ENCODE measurements at regions not wholly inside any gene's neighbourhood (a gene's known extent, or its start where the extent isn't known, plus 50 kb on each side); places are given as distances from the start of the nearest gene placed in this dataset.

DNA sequence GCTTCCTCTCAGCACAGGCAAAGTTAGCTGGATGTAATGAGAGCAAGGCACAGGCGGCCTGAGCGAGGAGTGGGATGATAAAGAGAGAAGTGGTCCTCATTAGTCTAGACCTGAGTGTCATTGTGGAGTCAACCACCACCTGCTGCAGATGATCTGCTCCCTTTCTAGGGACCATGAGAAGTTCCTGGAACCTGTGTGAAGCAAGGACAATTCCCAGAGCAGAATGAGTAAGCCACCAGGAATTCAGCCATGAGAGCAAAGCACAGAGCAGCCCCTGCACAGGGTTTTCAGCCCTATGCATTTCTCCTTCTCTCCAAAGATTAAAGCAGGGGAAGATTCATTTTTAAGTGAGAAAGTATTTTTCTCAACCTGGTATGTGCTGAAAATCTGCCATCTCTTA is 146.8 kb upstream of the SPEF2 start:
- FAIRE-seq (no peak), DNase-seq (ENCODE audit: insufficient read length, low spot score) (no peak)

DNA sequence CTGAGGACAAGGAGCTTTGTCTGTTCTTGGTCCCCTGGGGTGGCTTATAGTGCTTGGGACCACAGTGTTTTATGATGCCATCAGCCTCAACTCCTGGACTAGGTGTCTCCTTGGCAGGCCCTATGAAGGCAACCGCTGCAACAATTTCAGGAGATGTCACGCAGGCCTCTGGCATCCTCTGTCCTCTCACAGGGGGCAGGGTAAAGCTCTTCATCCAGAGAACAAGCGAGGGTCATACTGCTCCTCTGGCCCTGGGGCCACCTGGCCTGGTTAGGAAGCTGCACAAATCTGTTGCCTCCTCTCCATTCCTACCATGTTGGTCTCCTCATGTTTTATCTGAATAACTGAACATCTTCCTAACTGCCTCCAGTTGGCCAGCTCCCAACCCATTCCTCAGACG is 148.9 kb upstream of the SPEF2 start:
- DNase-seq (ENCODE audit: insufficient read length, low spot score) (no peak), FAIRE-seq (no peak)
- TF ChIP-seq, protein P1, sequence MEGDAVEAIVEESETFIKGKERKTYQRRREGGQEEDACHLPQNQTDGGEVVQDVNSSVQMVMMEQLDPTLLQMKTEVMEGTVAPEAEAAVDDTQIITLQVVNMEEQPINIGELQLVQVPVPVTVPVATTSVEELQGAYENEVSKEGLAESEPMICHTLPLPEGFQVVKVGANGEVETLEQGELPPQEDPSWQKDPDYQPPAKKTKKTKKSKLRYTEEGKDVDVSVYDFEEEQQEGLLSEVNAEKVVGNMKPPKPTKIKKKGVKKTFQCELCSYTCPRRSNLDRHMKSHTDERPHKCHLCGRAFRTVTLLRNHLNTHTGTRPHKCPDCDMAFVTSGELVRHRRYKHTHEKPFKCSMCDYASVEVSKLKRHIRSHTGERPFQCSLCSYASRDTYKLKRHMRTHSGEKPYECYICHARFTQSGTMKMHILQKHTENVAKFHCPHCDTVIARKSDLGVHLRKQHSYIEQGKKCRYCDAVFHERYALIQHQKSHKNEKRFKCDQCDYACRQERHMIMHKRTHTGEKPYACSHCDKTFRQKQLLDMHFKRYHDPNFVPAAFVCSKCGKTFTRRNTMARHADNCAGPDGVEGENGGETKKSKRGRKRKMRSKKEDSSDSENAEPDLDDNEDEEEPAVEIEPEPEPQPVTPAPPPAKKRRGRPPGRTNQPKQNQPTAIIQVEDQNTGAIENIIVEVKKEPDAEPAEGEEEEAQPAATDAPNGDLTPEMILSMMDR (IDR thresholded peaks at IDR 0.05; ENCODE audit: insufficient read depth, missing control alignments) = no peak

More for the DNA sequence above, 146.8 kb upstream of the SPEF2 start:
- TF ChIP-seq, protein P1 (IDR thresholded peaks at IDR 0.05; ENCODE audit: insufficient read depth, missing control alignments) = no peak

DNA sequence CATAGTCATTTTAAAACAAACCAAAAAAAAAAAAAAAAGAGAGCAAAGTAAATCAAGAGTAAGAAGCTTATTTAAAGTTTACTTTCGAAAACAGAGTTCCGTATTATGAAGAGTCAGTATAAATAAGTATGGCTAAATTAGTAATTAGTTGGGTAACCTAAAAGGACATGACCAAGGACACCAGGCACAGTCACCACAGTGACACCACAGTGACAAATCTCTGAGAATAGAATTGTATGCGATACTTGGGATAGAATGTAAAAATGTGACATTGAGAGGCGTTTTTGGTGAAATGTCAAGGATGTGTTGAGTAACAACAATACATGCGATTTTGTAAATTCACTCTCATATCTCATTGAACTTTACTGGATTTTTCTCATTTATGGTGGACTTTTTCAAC is 150.9 kb upstream of the SPEF2 start:
- no peak for DNase-seq (ENCODE audit: insufficient read length, low spot score)
- TF ChIP-seq, protein P1 (IDR thresholded peaks at IDR 0.05; ENCODE audit: insufficient read depth, missing control alignments) = no peak
- FAIRE-seq = no peak

DNA sequence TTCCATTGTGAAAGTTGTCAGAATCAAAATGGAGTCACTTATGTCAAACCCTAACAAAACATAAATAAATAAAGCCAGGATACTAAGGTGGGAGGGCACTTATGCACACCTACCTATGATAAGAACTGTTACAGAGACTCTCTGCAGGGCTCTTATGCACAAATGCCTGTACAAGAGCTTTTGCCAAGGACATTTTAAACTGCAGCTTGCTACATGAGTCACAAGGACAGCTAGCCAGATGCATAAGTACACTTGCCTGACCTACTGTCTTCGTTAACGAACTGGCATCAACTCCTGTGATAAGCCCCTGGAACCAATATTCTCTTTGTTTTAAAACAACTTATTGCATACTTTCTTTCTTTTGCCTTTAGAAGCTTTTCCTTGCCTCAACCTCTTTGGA is 152.9 kb upstream of the SPEF2 start:
- TF ChIP-seq, protein P1 (IDR thresholded peaks at IDR 0.05; ENCODE audit: insufficient read depth, missing control alignments) = no peak
- DNase-seq (ENCODE audit: insufficient read length, low spot score) = no peak
- FAIRE-seq = no peak

DNA sequence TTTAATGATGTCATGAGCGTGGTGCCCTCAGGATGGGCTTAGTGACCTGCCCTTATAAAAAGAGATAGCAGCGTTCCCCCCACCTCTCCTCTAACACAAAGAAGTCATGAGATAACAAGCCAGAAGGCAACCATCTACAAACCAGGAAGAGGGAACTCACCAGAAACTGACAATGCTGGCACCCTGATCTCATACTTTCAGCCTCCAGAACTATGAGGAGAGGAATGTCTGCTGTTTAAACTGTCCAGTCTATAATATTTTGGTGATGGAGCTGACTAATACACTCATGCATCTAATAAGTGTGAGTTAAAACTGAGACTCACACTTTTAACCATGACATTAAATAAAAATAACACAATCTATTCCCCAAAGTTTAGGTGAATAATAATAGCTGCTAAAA is 156.1 kb upstream of the SPEF2 start:
- FAIRE-seq (no peak), DNase-seq (ENCODE audit: insufficient read length, low spot score) (no peak)
- TF ChIP-seq, protein P1 (IDR thresholded peaks at IDR 0.05; ENCODE audit: insufficient read depth, missing control alignments) = no peak

DNA sequence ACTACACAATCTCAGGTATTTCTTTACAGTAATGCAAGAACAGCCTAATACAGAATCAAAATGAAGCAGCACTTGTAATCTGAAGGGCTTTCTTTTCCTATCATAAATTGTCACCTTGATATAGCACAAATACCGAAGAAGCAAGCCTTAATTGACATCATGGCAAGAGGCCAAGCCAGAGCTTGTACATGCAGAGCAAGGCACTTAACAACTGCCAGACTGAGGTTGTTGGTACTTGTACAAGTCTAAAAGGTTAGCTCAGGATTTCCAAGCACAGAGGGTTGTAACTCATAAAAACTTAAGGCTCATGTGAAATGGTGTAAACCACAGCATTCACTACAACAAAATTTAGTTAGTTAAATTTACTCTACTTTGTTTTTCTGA is 158.8 kb upstream of the SPEF2 start:
- FAIRE-seq = no peak
- TF ChIP-seq, protein P1 (IDR thresholded peaks at IDR 0.05; ENCODE audit: insufficient read depth, missing control alignments) = no peak
- no peak for DNase-seq (ENCODE audit: insufficient read length, low spot score)

DNA sequence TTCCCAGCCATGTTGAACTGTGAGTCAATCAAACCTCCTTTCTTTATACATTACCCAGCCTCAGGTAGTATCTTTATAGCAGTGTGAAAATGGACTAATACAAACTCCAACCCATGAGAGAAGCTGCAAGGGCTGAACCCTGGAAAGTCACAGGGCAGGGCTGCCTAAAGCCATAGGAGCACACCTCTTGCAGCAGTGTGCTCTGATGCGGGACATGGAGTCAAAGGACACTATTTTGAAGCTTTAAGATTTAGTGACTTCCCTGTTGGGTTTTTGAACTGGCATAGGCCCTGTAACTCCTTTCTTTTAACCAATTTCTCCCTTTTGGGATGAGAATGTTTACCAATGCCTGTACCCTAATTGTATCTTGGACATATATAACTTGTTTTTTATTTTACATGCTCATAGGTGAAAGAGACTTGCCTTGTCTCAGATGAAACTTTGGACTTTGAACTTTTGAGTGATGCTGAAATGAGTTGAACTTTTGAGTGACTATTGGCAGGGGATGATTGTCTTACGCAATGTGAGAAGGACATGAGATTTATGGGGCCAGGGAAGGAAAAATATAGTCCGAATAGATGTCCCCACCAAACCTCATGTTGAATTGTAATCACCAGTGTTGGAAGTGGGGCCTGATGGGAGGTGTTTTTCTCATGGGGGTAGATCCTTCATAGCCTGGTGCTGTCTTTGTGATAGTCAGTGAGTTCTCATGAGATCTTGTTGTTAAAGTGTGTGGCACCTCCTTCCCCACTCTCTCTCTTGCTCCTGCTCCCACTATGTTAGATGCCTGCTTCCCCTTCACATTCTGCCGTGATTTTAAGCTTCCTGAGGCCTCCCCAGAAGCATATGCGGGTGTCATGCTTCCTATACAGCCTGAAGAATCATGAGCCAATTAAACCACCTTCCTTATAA is 159.5 kb upstream of the SPEF2 start:
- DNase-seq (ENCODE audit: insufficient read length, low spot score) (no peak), FAIRE-seq (no peak)
- TF ChIP-seq, protein P1 (IDR thresholded peaks at IDR 0.05; ENCODE audit: insufficient read depth, missing control alignments) = no peak

Data from D721Med (cell line).